ENCODE measurements at regions not wholly inside any gene's neighbourhood (a gene's known extent, or its start where the extent isn't known, plus 50 kb on each side); places are given as distances from the start of the nearest gene placed in this dataset.
A peak's percentile ranks its signal among the peaks of the same experiment; 100 is the strongest.

DNA sequence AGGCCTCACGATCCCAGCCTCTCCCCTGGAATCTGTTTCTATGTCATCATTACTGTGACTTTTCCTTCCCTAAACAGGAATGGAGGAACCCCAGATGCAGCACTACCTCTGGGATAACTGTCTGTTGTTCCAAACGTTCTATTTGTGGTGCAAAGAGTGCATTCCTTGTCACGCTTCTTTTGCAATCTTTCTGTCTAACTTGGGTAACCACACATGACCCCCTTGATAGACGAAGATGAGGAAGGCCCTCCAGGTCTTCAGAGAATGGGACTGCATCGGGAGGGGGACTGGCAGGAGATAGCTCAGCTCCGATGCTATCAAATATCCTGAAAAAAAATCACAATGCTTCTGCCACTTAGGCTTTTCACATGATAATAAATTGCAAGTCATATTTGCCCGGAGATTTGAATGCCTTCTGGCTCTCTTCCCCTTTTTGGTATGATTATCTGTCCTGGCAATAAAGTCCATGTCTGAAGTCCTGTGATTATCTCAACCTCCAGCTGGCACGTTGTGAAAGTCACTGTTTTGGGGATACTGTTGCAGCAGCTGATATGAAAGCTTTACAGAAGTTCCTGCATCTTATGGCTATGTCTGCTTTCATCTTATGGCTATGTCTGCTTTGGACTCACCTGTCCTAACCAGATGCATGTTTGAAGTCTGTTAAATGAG, 148.7 kb upstream of the LMO4 start:
- 50 to 59% methylated on average over 8 of the region's 8 CpGs for WGBS, 2 experiments (ENCODE audit: low coverage in 1 of 2, low lambda C conversion rate in 2 of 2, missing lambda C conversion rate in 2 of 2)
- no peak for TF ChIP-seq EZH2 (IDR thresholded peaks at IDR 0.05; ENCODE audit: insufficient read depth, poor library complexity, severe bottlenecking)
- TF ChIP-seq EZH2phosphoT487 (IDR thresholded peaks at IDR 0.05; ENCODE audit: insufficient read depth, low read depth), result no peak
- no peak for DNase-seq

DNA sequence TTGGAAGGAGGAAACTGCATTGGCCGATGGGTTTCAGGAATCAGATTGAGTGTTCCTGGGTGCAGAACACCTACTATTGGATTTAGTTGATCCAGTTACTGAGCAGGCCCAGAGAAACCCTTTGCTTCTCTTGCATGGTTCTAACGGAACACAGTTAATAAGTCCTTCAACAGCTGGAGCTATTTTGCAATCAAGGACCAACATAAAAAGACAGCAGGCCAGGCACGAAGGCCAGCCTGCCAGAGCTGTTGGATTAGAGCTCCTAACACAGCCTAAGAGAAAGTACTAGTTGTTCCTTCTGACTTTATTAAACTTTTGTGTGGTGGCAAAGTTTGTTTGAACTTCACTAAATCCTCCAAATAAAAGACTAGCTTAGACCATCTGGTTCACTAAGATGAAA, 148.0 kb upstream of the LMO4 start:
- no peak overlapping the region for H3K9ac ChIP-seq
- in situ Hi-C loops (cut with MboI), result no loop called here
- 52 to 53% methylated on average over 3 of the region's 3 CpGs for WGBS, 2 experiments (ENCODE audit: low coverage in 1 of 2, low lambda C conversion rate in 2 of 2, missing lambda C conversion rate in 2 of 2)
- no peaks in the 10 kb centered on the region for H4K20me1 ChIP-seq (ENCODE audit: insufficient read depth)
- H3K4me1 ChIP-seq (ENCODE audit: insufficient read depth), result no peaks in the 10 kb centered on the region
- H3K4me3 ChIP-seq, result no peak overlapping the region
- H3K27ac ChIP-seq, result no peak overlapping the region
- H3K36me3 ChIP-seq (ENCODE audit: low read depth), result no peaks in the 10 kb centered on the region
- H3K79me2 ChIP-seq (ENCODE audit: insufficient read depth), result no peaks in the 10 kb centered on the region
- H3K27me3 ChIP-seq (replicated peaks; ENCODE audit: insufficient read depth), result no peaks in the 10 kb centered on the region
- no peaks in the 10 kb centered on the region for H3F3A ChIP-seq (ENCODE audit: insufficient read depth)
- no peaks in the 10 kb centered on the region for H3K9me2 ChIP-seq (ENCODE audit: insufficient read depth)
- DNase-seq, result no peak
- no peak for TF ChIP-seq EZH2 (IDR thresholded peaks at IDR 0.05; ENCODE audit: insufficient read depth, poor library complexity, severe bottlenecking)
- TF ChIP-seq EZH2phosphoT487 (IDR thresholded peaks at IDR 0.05; ENCODE audit: insufficient read depth, low read depth), result no peak
- H3K4me2 ChIP-seq (ENCODE audit: unreplicated experiment), result no peak overlapping the region
- no peak overlapping the region for H2AFZ ChIP-seq
- H3K9me3 ChIP-seq (ENCODE audit: low read depth), result no peaks in the 10 kb centered on the region

More for the DNA sequence above, 148.7 kb upstream of the LMO4 start:
- in situ Hi-C loops (cut with MboI), result no loop called here
- no peak overlapping the region for H3K9ac ChIP-seq
- no peak overlapping the region for H3K27ac ChIP-seq
- no peak overlapping the region for H3K4me3 ChIP-seq
- no peak overlapping the region for H3K4me2 ChIP-seq (ENCODE audit: unreplicated experiment)
- H4K20me1 ChIP-seq (ENCODE audit: insufficient read depth), result no peaks in the 10 kb centered on the region
- H3K27me3 ChIP-seq (replicated peaks; ENCODE audit: insufficient read depth), result no peaks in the 10 kb centered on the region
- no peaks in the 10 kb centered on the region for H3K79me2 ChIP-seq (ENCODE audit: insufficient read depth)
- no peaks in the 10 kb centered on the region for H3K4me1 ChIP-seq (ENCODE audit: insufficient read depth)
- H2AFZ ChIP-seq, result no peak overlapping the region
- H3F3A ChIP-seq (ENCODE audit: insufficient read depth), result no peaks in the 10 kb centered on the region
- H3K9me2 ChIP-seq (ENCODE audit: insufficient read depth), result no peaks in the 10 kb centered on the region
- H3K36me3 ChIP-seq (ENCODE audit: low read depth), result no peaks in the 10 kb centered on the region
- no peaks in the 10 kb centered on the region for H3K9me3 ChIP-seq (ENCODE audit: low read depth)

DNA sequence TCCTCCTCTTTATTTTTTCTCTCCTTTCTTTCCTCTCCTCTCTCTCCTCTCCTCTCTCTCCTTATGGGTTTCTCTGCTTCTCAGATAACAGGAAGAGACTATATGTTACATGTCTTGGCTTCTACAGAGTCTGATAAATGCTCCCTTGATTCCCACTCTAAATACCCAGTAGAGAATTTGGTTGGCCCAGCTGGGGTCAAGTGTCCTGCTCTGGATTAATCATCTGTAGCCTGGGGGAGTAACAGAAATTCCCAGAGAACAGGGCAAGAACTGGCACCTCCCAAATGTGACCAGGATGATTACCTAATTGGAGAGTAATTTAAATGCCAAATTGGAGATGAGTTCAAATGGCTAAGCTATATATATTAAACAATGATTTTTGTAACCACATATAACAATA, 146.1 kb upstream of the LMO4 start:
- DNase-seq, result peak; percentile 10
- Histone ChIP-seq H3K9me3 (ENCODE audit: low read depth) (no peaks in the 10 kb centered on the region), H3K36me3 (ENCODE audit: low read depth) (no peaks in the 10 kb centered on the region)

DNA sequence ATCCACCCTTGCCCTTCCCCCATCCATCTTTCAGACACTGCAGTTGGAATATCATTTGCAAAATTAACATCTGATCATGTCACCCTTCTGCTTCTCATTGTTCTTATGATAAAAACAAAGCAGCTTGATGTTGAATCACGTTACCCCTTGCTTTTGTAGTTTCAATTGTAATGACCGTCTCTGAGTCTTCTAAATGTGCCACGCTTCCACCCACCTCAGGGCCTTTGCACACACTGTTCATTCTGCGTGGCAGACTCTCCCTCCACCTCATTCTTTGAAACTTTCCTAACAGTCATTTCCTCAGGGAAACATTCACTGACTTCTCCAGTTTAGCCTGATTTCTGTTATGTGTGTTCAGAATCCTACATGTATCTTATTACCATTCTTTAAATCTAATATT, 143.6 kb upstream of the LMO4 start:
- in situ Hi-C loops (cut with MboI), result no loop called here
- Histone ChIP-seq H3K9me2 (ENCODE audit: insufficient read depth) (no peaks in the 10 kb centered on the region), H3K4me1 (ENCODE audit: insufficient read depth) (no peaks in the 10 kb centered on the region), H3F3A (ENCODE audit: insufficient read depth) (no peaks in the 10 kb centered on the region), H4K20me1 (ENCODE audit: insufficient read depth) (no peaks in the 10 kb centered on the region), H3K9ac (no peak overlapping the region), H3K4me3 (no peak overlapping the region), H3K79me2 (ENCODE audit: insufficient read depth) (no peaks in the 10 kb centered on the region), H2AFZ (no peak overlapping the region), H3K4me2 (ENCODE audit: unreplicated experiment) (no peak overlapping the region), H3K27me3 (replicated peaks; ENCODE audit: insufficient read depth) (no peaks in the 10 kb centered on the region), H3K27ac (no peak overlapping the region), H3K9me3 (ENCODE audit: low read depth) (no peaks in the 10 kb centered on the region), H3K36me3 (ENCODE audit: low read depth) (no peaks in the 10 kb centered on the region)
- 81 to 87% methylated on average over 4 of the region's 4 CpGs for WGBS, 2 experiments (ENCODE audit: low coverage in 1 of 2, low lambda C conversion rate in 2 of 2, missing lambda C conversion rate in 2 of 2)
- no peak for TF ChIP-seq EZH2 (IDR thresholded peaks at IDR 0.05; ENCODE audit: insufficient read depth, poor library complexity, severe bottlenecking)
- TF ChIP-seq EZH2phosphoT487 (IDR thresholded peaks at IDR 0.05; ENCODE audit: insufficient read depth, low read depth), result no peak
- DNase-seq, result no peak

More for the DNA sequence above, 146.1 kb upstream of the LMO4 start:
- Histone ChIP-seq H3K4me2 (ENCODE audit: unreplicated experiment) (no peak overlapping the region), H4K20me1 (ENCODE audit: insufficient read depth) (no peaks in the 10 kb centered on the region), H2AFZ (no peak overlapping the region), H3K27ac (no peak overlapping the region), H3K79me2 (ENCODE audit: insufficient read depth) (no peaks in the 10 kb centered on the region), H3K9me2 (ENCODE audit: insufficient read depth) (no peaks in the 10 kb centered on the region), H3K9ac (no peak overlapping the region), H3K4me3 (no peak overlapping the region), H3K27me3 (replicated peaks; ENCODE audit: insufficient read depth) (no peaks in the 10 kb centered on the region), H3K4me1 (ENCODE audit: insufficient read depth) (no peaks in the 10 kb centered on the region), H3F3A (ENCODE audit: insufficient read depth) (no peaks in the 10 kb centered on the region)
- TF ChIP-seq EZH2 (IDR thresholded peaks at IDR 0.05; ENCODE audit: insufficient read depth, poor library complexity, severe bottlenecking), result no peak
- TF ChIP-seq EZH2phosphoT487 (IDR thresholded peaks at IDR 0.05; ENCODE audit: insufficient read depth, low read depth), result no peak
- in situ Hi-C loops (cut with MboI), result no loop called here

DNA sequence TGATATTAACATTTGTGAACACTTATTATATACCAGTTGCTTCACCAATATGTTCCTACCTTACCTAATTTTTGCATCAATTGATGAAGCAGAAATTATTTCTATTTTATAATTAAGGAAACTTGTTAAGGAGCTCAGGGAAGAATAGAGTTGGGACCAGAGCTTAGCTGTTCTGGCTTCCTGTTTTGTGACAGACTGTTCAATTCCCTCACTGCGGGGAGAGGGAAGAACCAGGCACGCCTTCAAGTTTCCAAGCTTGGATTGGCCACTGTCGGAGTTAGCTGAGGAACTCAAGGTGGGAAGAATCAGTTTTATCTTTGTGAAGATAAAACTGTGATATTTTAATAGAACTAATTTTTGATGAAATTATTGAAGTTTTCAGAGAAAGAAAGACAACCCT, 142.3 kb upstream of the LMO4 start:
- no peaks in the 10 kb centered on the region for H3K9me3 ChIP-seq (ENCODE audit: low read depth)
- no peak overlapping the region for H3K4me2 ChIP-seq (ENCODE audit: unreplicated experiment)
- no peak overlapping the region for H3K27ac ChIP-seq
- H3K9me2 ChIP-seq (ENCODE audit: insufficient read depth), result no peaks in the 10 kb centered on the region
- H3K79me2 ChIP-seq (ENCODE audit: insufficient read depth), result no peaks in the 10 kb centered on the region
- H3K27me3 ChIP-seq (replicated peaks; ENCODE audit: insufficient read depth), result no peaks in the 10 kb centered on the region
- no peaks in the 10 kb centered on the region for H3F3A ChIP-seq (ENCODE audit: insufficient read depth)
- TF ChIP-seq EZH2phosphoT487 (IDR thresholded peaks at IDR 0.05; ENCODE audit: insufficient read depth, low read depth) (no peak), EZH2 (IDR thresholded peaks at IDR 0.05; ENCODE audit: insufficient read depth, poor library complexity, severe bottlenecking) (no peak)
- H4K20me1 ChIP-seq (ENCODE audit: insufficient read depth), result no peaks in the 10 kb centered on the region
- H3K36me3 ChIP-seq (ENCODE audit: low read depth), result no peaks in the 10 kb centered on the region
- no peaks in the 10 kb centered on the region for H3K4me1 ChIP-seq (ENCODE audit: insufficient read depth)
- DNase-seq, result no peak
- no peak overlapping the region for H3K4me3 ChIP-seq
- H3K9ac ChIP-seq, result no peak overlapping the region
- 78 to 82% methylated on average over 3 of the region's 3 CpGs for WGBS, 2 experiments (ENCODE audit: low coverage in 1 of 2, low lambda C conversion rate in 2 of 2, missing lambda C conversion rate in 2 of 2)
- in situ Hi-C loops (cut with MboI), result no loop called here
- no peak overlapping the region for H2AFZ ChIP-seq

Measured in GM23248 (cell line).